ENCODE measurements at regions not wholly inside any gene's neighbourhood (a gene's known extent, or its start where the extent isn't known, plus 50 kb on each side); places are given as distances from the start of the nearest gene placed in this dataset.

- TF ChIP-seq POLR2A (IDR thresholded peaks at IDR 0.05) (no peak), CTCF (IDR thresholded peaks at IDR 0.05) (no peak)
Observed at GRCh38 chr3:161571951-161572350, 75.3 kb downstream of the OTOL1 start.
